ENCODE measurements at regions not wholly inside any gene's neighbourhood (a gene's known extent, or its start where the extent isn't known, plus 50 kb on each side); places are given as distances from the start of the nearest gene placed in this dataset.

DNA sequence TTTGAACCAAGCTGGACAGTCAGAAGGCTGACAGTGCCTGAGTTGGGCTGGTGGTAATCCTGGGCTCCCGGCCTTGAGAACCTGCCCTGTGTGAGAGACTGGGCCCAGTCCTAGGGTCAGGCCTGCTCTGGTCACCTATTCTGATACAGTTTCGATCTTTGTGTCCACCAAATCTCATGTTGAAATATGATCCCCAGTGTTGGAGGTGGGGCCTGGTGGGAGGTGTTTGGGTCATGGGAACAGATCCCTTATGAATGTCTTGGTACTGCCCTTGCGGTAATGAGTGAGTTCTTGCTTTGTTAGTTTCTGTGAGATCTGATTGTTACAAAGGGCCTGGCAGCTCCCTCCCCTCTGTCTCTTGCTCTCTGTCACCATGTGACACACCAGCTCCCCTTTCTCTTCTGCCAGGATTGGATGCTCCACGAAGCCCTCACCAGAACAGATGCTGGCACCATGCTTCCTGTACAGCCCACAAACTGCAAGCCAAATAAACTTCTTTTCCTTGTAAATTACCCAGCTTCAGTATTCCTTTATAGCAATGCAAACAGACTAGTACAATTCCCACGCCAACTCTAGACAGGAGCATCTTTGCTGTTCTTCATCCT, 111.8 kb upstream of the ZNF438 start:
- DNase-seq (ENCODE audit: low read depth in 3 of 3) = no peak

DNA sequence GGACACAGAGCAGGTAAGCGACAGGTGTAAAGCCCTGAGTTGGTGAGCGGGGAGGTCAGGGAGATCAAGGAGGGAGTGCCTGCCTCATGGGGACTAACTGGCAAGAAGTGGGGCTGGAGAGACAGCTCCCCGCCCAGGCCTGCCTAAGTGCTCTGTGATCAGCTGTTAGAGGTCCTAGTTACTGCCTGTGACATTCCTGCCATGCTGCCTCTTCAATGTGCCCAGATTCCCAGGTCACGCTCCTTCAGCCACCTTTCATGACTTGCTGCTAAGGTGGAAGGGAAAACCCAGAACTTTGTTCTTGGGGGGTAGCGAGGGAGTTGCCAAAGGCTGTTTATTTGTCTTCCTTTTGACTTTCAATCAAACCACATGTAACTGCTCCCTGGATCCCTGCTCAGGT, 114.3 kb upstream of the ZNF438 start:
- no peak for DNase-seq (ENCODE audit: low read depth in 3 of 3)

DNA sequence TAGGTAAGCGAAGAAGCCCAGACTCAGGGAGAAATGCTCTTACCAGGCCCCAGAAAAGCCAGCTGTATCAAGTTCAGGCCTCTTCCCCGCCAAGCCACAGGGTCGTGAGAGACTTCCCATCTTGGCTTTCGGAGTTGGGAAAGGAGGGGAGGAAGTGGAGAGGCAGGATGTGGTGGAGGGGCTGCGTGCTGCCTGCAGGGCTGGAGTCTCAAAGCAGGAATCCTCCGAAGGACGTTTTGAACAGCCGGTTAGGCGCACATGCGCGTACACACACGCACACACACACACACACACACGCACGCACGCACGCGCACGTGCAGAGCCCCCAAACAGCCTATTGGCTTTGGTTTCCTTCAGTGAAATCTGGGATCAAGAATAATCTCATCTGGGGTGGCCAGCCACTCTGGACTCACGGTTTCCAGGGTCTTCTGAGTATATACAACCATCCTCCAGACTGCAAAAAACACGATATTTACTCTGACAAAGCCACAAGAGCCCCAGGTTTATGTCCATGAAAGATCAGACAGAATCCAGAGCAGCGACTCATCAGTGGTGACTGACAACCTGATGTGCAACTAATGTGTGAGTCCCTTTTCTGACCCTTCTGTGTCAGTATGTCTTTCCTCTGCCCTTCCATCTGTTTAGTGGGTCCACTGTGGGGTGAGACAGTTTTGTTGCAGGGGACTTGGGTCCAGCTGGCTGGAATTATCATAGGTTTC, 115.0 kb upstream of the ZNF438 start:
- no peak for DNase-seq (ENCODE audit: low read depth in 3 of 3)

DNA sequence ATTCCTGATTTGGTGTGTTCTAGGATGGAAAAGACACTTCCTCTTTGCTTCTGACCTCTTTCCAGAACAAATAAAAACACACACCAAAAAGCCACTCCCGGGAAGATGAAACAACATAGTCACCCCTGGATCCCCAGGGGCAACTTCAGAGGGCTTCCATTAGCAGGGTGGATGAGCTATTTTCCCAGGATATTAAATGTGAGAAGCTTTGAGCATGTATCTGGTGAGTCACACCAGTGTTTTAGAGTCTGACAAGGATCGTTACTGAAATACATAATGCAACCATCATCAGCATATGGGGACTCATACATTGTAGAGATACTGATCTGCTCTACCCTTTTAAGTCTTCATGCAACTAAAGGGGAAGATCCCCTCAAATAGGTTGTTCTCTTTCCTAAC, 115.5 kb upstream of the ZNF438 start:
- DNase-seq (ENCODE audit: low read depth in 3 of 3) = no peak

DNA sequence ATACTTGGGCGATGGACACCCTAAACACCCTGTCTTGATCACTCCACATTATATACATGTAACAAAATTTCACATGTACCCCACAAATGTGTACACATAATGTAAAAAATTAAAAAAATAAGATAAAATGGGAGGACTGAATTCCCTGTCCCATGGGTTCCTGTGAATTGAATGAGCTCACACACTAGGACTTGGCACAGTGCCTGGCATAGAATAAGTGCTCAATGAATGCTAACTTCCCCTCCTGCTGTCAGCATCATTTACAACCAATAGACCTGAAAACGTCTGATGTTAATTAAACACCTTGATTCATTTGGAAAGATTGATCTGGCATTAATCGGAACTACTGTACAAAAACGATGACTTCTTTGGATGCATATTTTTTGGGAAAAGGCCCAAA, 117.3 kb upstream of the ZNF438 start:
- no peak for DNase-seq (ENCODE audit: low read depth in 3 of 3)

DNA sequence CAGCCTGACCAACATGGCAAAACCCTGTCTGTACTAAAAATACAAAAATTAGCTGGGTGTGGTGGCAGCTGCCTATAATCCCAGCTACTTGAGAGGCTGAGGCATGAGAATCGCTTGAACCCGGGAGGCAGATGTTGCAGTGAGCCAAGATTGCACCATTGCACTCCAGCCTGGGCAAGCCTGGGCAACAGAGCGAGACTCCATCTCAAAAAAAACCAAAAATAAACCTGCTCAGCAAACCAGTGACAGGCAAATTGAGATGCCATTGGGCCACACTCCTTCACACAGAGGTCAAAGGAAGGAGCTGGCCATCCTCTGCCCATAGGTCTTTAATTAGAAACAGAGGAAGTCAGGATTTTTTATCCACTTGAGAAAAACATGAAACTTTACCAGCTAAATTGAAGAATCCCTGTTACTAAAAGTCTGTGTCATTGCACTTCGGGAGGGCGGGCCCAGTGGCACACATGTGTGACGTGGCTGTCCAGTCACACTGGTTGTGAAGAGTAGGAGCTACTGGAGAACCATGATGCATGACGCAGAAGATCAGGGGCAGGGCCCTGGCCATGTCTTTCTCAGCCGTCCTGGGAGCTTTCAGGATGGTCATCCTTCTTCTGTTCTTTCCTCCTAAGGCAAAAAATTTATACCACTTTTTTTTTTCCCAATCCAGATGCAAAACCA, 118.3 kb upstream of the ZNF438 start:
- DNase-seq (ENCODE audit: low read depth in 3 of 3) = no peak

DNA sequence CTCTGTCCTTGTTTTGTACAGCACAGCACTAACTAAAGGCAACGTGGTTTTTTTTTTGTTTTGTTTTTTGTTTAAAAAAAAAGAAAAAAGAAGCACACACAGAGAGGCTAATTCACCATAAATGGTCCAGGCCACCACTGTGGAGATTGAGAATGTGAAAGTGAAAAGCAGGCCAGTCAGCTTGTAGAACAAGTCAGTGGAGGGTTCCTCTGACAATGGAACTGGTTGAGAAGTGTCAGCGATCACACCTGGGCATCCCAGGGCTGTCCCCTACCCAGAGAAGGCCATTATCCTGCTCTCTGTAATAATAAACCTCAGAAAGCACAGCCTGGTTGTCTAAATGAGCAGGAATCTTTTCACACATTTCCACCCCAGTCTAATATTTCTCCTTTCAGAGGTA, 119.6 kb upstream of the ZNF438 start:
- DNase-seq (ENCODE audit: low read depth in 3 of 3) = no peak

DNA sequence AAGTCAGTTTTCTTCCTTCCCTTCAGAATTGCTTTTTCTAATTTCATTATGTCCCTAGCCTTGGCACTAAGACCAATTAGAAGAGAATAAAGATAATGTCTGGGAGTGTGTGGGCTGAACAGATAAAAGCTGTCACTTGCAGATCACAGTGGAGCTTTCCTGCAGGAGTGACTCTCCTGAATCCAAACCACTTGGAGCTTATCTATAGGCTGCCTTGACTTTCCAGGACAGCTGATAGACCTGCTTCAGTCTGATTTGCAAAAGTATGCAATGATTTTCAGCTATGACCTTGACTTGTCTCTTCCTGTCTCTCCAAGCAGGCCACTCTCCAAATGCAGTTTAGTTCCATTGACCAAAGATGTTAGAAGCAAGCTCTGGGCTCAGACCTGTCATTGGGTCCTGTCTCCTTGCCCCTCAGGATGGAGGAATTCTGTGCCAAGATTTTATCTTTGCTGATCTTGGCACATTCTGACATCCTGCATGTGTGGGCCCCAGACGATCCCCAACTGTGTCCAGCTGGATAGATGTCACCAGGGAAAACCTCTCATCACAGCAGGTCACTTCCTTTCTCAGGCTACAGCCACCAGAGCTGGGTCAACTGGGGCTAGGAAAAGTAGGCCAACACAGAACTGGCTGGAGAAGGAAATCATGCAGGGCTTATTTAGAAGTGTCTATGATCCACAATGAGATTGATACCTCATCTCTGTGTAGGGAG, 120.9 kb upstream of the ZNF438 start:
- DNase-seq (ENCODE audit: low read depth in 3 of 3) = no peak

DNA sequence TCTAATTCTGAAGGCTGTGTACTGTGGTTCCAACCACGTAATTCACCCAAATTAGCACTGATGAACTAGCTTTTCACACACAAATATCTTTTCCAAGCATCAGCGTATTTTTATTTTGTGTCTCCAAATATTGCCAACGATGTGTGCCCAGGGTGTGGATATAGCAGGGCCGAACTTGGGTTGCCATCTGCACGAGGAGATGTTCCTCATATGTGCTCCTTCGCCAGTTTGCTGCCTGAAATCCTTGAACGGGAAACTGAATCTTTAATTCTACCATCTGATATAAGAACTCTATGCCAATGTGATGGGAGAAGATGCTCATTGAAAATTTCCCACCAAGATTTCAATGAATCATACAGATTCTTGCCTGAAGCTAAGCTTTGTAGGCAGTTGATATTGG, 121.5 kb upstream of the ZNF438 start:
- DNase-seq (ENCODE audit: low read depth in 3 of 3) = no peak

DNA sequence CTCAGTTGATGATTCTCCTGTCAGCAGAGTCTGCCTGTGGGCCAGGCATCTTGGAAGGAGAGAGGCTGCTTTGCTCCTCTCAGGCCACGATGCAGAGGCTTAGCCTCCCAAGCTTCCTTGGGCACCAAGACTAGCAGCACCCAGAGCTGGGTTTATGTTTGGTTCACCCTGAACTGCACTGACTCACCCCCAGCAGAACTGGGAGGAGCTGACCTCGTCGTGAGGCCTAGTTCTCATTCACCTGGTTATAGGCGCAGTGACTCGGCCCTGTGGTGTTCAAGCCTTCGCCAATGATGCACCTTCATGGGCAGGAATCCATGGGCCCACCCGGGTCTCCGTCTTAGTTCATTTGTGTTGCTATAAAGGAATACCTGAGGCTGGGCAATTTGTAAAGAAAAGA, 122.0 kb upstream of the ZNF438 start:
- no peak for DNase-seq (ENCODE audit: low read depth in 3 of 3)

DNA sequence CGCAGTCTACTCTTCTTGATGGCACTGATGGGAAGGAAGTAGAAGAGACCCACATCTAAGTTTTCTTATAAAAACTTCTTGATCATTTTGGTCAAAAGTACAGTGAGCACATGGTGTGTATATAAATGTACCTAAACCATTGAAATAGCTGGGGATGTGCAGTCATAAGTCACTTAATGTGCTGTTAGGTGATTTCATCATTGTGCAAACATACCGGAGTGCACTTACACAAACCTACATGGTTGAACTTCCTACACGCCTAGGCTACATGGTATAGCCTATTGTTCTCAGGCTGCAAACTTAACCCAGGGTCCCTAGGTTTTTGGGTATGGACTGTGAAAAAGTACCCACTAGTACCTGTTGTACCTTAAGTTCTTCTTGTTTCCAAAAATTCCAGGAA, 123.3 kb upstream of the ZNF438 start:
- DNase-seq (ENCODE audit: low read depth in 3 of 3) = no peak

DNA sequence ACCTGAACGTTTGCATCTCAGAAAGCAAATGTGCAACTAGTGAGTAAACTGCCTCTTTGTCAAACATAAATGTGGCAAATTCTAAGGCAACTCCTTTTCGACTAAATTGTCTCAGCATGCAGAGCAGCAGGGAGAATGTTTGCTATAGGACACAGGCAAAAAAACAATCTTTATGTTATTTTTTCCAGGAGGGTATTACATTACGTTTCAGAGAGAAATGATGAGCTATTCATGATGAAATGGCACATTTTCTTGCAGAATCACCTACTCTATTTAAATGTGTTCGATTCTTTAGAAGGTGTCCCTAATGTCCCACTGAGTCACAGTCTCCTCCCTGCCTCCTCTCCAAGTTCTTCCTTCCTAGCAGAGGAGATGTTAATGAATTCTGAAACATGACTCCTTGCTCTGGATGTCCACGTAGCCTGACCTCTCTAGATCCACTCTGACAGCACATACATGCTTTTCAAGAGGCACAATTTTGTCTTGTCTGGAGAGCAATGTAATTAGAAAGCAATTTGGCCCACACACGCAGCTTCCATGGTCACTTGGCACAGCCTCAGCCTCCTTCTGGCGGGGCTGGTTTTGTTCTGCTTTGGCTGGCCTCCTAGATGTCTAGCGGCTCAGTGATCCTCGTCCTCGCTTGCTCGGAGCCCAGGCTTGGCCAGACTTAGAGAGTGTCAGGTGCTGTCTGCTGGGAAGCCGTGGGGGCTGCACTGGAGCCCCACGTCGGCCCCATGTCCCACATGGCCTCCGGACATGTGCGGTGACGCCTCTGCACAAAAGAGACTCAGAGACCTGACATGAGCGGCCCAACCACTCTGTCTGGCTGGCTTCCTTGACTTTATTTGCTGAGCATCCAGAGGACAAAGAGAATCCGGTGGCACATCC, 125.7 kb upstream of the ZNF438 start:
- DNase-seq (ENCODE audit: low read depth in 3 of 3) = no peak

DNA sequence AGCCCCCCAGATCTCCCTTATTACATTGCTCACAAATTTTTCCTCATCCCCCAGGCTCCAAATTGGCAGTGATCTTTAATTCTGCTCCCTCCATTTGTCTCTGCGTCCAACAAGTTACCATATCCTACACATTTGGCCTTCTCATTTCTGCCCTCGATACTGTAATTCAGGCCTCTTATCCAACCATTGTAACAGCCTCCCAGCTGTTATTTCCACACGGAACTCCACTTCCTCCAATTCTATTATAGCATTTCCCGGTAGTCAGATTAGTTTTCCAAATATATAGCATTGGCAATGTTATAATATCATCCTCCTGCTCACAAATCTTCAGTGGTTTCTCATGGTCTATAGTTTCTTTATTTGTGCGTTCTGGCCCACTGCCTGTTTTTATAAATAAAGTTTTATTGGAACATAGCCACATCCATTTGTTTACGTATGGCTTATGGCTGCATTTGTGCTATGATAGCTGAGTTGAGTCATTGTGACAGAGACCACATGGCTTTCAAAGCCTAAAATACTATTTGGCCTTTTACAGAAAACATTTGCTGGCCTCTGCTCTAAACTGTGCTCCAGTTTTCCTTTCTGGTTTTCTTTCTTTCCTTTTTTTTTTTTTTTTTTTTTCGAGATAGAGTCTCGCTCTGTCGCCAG, 126.5 kb upstream of the ZNF438 start:
- DNase-seq (ENCODE audit: low read depth in 3 of 3) = no peak

DNA sequence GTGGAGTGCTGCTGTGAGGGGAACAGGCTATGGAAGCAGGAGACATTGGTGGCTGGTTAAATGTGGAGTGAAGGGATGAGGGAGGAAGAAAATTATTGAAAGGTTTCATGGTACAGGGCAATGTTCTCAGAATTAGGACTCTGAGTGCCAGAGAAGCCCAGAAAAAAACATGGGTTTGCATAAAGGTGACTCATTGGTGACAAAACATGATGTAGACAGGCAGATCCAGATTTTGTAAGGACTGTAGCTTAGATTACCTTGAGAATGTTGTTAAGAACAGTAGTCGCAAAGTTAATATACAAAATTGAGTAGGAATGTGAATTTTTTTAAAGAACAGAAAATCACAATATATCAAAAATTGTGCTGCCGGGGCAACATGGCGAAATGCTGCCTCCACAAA, 134.9 kb upstream of the ZNF438 start:
- no peak for DNase-seq (ENCODE audit: low read depth in 3 of 3)

DNA sequence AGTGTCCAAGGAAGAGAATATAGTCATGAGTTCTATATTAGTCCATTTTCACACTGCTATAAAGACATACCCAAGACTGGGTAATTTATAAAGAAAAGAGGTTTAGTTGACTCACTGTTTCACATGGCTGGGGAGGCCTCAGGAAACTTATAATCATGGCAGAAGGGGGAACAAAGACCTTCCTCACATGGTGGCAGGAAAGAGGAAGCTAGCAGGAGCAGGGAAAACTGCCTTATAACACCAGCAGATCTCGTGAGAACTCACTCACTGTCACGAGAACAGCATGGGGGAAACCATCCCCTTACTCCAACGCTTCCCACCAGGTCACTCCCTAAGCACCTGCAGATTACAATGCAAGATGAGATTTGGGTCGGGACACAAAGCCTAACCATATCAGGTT, 139.0 kb upstream of the ZNF438 start:
- no peak for DNase-seq (ENCODE audit: low read depth in 3 of 3)

DNA sequence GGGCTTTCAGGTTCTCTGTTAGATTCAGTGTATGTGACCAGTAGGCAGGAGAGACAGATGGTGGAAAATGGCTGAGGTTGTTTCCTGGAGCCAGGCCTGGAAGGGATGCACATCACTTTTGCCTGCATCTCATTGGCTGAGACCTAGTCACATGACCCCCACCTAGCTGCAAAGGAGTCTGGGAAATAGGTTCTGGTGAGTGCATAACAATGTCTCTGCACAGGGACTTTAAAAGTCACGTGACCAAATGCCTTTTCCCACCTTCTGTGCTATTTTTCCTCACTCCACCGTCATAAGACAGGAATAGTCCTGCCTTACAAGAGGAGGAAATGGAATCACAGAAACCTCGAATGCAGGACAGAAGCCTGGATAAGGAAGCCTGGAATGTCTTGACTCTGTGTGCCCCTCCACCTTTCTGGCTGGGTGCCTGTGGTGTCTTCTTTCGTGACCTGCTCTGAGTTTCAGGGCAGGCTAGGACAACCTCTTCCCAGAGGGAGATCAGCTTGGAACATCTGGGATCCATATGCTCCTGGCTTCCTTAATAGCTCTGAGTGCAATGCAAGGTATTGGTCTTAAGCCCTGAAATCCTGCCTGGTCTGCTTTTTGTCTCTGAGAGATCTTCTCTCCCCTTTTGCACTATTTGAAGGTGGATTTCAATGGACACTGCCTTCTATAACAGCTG, 139.9 kb upstream of the ZNF438 start:
- DNase-seq (ENCODE audit: low read depth in 3 of 3) = no peak

DNA sequence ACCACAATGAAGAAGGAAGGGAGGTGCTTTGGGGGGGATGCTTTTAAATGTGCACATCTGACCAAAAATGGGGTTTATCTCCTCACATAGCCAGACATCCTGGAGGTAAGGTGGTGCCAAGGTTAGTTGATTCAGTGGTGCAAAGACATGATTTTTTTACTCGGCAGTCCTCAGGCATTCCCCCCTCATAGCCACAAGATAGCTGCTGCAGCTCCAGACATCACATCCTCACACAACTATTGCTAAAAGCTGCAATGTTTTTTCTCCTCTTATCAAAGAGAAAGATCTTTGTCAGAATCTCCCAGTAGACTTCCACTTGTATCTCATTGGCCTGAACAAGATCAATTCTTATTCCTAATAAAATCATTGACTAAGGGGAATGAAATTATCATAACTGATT, 141.3 kb upstream of the ZNF438 start:
- DNase-seq (ENCODE audit: low read depth in 3 of 3) = no peak

DNA sequence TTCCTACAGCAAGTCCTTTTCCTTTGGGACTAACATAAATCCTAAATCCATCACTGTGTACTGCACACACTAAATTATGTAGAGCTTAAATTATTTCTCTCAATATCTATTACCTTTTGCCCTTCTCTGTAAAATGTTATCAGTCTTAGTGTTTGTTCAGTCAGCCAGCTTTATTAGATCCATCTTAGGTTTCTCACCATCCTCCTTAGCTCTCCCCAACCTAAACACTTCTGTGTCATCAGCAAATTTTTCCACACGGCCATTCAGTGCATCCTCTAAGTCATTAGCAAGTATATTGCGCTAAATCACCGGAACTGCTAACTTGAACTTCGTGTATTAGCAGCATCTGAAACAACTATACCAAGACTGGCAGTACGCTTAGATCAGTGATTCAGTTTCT, 142.1 kb upstream of the ZNF438 start:
- DNase-seq (ENCODE audit: low read depth in 3 of 3) = no peak

DNA sequence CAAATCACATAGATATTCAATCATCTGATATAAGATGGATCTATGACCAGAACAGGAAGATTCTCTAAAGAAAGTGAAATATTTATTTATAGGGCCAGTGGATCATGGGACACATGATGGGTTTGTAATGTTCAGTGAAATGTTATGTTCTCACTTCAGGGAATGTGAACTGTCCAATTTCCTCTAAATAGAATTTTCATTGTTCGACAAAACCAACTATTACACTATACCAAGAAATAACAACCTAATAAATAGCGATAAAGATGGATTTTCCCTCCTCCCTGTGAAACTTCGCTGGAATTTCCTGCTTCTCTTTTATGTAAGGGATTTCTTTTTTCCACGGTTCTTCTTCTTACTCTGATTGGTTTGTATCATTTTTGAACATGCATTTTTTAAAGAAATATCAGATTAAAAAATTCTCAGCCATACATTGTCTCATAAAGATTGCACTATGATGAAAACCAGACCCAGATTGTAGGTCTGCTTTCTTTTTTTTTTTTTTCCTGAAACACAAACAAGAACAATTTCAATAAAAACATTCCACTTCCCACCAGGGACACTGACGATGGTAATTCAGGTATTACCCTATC, 139.8 kb upstream of the ZEB1 start:
- DNase-seq (ENCODE audit: low read depth in 3 of 3) = no peak

All from stimulated activated CD4-positive, alpha-beta T cell treated with anti-CD3 and anti-CD28 coated beads, TNF-alpha, amount 100 ng/mL, for 4 hours (primary cell).